GM19324 (cell line): ENCODE measurements at regions not wholly inside any gene's neighbourhood (a gene's known extent, or its start where the extent isn't known, plus 50 kb on each side); places are given as distances from the start of the nearest gene placed in this dataset.

Source experiments
- ATAC-seq: cut with Tn5 transposase; IDR thresholded peaks from one replicate; pipeline ENCODE4 v1.9.1; 2021; ENCODE audit warnings: mild to moderate bottlenecking, moderate library complexity; ENCODE audit not compliant: unreplicated experiment, low FRiP score

DNA sequence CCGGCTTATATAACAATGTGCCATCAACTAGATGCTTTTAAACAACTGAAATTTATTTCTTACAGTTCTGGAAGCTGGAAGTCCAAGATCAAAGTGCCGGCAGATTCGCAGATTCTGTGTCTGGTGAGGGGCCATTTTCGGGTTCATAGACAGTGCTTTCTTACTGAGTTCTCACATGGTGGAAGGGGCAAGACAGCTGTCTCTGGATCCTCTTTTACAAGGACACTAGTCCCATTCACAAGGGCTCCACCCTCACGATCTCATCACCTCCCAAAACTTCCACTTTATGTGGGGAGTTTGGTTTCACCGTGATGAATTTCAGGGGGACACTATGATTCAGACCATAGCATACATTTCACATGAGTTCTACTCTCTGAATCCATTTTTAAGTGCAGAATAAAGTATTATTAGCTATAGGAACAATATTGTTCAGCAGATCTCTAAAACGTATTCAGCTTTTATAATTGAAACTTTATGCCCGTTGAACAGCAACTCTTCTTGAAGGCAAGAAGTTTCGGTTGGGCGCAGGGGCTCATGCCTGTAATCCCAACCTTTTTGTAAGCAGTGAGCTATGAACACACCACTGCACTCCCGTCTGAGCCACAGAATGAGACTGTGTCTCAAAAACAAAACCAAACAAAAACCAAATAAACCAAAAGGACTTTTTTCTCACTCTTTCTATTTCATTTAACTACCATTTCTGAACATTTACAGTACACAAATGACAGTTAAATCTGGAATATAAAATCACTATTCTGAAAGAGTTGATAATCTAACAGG is 502.8 kb downstream of the CMPK2 start:
- no peak for ATAC-seq

DNA sequence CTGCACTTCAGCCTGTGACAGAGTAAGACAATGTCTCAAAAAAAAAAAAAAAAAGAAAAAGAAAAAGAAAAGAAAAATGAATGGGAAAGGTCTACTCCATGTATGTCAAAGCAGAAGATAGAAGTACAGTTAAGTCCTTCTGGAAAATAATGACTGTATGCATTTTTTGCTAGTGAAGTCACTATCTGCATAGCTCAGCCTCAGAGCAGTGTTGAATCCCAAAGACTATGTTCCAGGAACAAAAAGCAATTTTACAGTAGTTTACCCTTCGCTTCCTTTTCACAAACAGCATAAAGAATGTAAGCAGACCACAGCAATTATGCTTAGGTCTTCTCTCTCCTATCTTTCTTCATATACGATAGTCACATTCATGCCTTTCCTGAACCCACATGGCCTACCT is 497.4 kb downstream of the CMPK2 start:
- ATAC-seq: no peak

DNA sequence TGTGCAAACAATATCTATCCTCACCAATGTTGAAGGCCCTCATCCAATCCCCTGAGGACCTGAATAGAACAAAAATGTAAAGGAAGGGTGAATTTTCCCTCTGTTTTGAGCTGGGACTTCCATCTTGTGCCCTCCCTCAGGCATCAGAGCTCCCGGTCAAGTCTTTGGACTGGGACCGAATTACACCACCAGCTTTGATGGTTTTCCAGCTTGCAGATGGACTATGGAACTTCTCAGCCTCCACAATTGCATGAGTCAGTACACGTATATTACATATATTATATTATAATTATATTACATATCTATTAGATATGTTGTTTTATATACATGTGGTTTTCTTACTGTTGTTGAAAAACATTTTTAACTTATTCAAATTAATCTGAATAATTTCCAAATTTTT is 496.4 kb downstream of the CMPK2 start:
- no peak for ATAC-seq

DNA sequence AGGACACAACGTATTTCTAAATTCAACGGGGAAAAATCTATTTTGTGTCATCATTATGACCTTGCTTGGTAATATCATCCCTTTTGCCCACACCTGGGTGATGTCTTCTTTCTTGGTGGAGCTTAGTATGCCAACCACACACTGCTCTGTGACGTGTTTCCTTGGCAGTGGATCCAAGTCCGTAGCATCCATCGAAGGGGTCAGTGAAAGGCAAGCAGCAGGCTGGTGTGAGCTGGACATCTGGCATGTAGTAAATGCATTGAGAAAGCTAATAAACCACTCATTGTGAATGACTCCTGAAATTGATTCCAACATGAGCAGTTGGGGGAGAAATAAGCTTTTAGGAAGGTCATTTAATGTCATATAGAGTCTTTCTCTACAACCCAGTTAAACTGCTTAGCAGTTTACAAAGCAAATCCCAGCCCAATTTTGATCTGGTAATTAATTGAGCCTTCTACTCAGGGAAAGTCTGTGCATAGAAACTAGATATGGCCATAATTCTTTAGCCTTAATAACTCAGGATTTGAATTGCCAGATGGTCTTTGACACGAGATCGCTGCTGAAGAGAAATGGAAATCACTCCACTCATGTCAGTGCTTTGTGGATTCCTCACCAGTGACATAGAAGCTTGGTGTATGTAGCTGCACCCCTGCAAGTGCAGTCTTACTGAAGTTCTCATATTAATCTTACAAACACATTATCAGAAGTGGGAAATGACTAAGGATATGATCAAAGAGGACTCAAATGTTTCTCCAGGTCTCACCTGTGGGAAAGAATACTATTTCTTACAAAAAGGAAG is 494.8 kb downstream of the CMPK2 start:
- no peak for ATAC-seq

DNA sequence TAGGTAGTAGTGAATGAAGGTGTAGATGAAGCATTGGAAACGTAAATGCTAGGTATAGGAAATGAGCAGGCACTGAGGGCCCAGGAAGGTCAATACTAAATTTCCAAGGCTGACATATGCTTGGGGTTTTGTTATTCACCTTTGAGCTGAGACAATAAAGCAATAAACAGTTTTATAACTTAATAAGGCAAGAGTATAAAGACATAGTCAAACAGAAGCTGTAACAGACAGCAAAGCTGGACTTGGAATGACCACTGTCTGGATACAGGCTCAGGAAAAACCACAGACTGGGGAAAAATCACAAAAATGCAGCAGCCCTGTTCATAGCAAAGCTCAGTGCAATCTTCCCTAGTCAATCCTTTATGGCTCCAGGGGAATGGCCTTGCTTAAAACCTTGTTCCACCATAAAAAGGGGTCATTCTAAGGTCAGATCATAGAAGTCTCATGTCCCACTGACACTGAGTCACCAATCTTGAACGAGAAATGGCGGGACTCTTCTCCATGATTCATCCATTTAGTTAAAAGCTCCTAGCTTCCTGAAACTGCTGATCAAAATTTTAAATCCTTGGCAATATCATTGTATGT is 493.3 kb downstream of the CMPK2 start:
- ATAC-seq: no peak

DNA sequence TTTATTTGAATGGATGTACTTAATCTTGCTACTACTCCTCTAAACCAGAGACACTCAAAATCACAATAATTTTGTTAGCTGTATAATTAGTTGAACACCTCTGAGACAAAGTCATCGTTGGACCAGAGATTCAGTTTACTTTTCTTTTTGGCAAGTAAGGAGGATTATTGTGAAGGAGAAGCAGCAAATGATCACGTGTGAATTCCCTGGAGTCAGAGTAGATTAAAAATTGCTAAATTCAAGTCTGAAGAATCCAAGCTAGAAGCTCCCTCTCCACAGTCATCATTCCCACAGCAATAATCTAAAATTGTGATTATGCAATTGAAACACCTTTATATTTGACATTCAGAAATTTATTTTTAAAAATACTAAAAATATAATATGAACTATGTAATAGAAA is 484.4 kb downstream of the CMPK2 start:
- no peak for ATAC-seq

DNA sequence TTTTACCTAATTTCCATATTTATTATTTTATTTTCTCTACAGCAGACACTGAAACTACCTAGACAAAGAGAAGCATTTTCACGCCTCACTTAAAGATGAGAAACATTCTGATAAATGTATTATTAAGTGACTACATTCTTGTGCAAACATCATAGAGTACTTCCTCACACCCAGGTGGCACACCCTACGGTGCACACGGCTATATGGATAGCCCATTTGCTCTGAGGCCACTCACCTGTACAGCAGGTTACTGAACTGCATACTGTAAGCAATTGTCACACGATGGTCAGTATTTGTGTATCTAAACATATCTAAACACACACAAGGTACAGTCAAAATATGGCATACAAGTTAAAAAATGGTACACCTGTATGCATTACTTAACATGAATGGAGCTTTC is 481.4 kb downstream of the CMPK2 start:
- ATAC-seq: no peak

DNA sequence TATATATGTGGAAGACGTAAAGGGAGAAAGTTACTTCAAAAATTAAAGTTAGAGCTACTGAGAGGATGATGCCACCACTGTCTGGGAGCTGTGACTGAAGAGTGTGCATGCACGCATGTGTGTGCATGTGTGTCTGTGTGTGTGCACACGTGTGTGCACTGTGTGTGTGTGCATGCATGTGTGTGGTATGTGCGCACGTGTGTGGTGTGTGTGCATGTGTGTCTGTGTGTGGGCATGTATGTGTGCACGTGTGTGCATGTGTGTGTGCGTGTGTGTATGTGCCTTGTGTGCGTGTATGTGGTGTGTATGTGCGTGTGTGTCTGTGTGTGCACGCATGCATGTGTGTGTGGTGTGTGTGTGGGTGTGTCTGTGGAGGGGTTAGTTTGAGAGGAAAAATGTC is 473.4 kb downstream of the CMPK2 start:
- ATAC-seq: no peak

DNA sequence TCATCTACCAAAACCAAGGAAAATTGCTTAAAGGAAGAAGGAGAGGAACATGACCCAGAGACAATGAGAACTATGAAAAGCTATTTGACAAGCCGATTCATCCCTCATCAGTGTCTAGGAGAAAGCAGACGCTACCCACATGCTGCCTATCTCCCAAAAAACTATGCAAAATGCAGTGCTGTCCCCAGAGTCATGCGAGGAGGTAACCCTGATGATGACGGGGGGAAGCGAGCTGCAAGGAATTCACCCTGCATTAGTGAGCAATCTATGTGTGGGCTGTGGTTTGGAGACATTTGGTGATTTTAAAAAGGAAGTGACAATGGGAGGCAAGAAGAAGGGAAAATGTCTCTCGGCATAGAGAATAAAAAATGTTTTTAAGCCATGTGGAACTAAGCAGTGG is 472.7 kb downstream of the CMPK2 start:
- no peak for ATAC-seq

DNA sequence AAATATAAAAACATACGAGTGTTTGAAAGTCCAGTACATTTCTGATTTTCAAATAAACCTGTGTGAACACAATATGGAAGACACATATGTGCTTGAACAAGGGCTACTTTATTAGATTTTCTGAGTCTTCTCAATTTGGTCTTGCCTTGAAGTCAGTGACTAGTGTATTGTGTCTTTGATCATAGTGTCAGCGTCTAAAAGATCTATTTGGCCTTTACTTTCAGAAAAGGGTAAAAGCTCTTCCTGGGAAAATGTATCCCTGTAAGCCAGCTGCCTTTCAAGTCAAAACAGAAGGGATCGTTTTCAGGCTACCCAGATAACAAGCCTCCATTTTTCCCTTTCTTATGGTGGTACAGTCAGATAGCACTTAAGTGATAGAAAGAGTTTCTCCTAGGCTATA is 471.9 kb downstream of the CMPK2 start:
- ATAC-seq: no peak

DNA sequence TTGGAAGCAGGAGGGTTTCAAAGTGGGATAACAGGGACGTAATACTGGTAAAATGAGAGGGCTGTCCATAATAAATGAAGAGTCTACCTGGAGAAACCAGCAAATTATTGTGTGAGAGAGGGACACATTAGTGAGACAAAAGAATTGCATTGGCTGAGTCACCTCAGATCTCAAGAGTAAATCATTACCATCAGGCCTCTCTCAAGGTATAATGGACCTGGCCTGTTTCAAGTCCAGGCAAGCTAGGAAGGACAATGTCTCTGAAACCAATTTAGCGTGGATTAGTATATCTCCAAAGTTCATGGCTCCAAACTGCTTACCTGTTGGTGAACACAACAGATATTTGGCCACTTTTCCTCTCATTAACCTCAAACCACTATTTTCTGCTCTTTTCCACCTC is 471.4 kb downstream of the CMPK2 start:
- no peak for ATAC-seq

DNA sequence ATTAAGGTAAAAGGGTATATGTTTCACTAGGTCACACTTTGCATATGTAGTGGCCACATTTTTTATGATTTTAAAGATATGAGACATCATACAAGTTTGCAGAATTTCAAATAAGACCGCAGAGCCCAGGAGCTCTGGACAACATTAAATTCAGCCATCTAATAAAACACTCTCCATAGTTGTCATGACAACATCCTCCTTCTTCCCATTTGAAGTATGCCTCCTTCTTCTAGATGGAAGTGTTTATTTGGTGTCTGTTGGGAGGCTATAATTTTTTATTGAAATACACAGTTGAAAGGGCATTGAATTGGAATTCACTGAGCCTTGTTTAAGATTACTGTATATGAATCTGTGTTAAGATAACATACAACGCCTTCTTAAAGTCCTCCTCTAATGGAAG is 467.3 kb downstream of the CMPK2 start:
- ATAC-seq: no peak

DNA sequence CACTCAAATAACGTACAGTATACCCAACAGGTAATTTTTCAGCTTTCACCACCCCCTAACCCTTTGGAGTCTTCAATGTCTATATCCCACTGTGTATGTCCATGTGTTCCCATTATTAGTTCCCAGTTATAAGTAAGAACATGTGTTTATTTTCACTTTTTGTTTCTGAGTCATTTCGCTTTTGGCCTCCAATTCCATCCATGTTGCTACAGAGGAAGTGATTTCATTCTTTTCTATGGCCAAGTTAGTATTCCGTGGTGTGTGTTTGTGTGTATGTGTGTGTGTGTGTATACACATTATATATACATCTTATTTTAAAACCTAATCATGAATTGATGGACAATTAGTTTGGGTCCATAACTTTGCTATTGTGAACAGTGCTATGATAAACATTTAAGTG is 464.4 kb downstream of the CMPK2 start:
- no peak for ATAC-seq

DNA sequence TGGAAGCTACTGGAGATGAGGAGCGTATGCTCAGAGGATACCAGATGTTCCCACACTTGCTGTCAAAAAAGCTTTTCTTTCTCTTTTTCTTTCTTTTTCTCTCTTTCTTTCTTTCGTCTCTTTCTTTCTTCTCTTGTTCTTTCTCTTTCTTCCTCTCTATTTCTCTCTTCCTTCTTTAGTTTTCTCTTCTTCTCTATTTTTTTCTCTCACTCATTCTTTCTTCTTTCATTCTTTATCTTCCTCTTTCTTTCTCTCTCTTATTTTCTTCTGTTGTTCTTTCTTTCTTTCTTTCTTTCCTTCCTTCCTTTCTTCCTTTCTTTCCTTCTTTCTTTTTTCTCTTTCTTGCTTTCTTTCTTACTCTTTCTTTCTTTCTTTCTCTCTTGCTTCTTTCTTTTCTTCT is 457.6 kb downstream of the CMPK2 start:
- ATAC-seq: no peak

DNA sequence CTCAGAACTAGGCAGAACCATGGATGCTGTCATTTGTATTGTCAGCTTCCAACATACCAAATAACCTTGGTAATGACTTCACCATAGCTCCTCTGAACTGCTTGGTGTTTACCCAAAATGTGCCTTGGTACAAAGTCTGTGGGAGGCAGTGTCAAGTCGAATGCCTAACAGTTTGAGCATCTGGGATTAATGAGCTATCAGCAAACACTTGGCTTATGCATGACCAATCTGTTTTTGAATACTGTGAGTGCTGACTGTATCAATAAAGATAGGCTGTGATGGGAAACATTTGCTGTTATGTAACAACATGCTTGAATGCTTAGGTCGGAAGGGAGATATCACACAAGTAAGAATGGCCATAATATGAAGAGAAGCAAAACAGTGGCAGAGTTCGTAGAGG is 455.4 kb downstream of the CMPK2 start:
- ATAC-seq: no peak

DNA sequence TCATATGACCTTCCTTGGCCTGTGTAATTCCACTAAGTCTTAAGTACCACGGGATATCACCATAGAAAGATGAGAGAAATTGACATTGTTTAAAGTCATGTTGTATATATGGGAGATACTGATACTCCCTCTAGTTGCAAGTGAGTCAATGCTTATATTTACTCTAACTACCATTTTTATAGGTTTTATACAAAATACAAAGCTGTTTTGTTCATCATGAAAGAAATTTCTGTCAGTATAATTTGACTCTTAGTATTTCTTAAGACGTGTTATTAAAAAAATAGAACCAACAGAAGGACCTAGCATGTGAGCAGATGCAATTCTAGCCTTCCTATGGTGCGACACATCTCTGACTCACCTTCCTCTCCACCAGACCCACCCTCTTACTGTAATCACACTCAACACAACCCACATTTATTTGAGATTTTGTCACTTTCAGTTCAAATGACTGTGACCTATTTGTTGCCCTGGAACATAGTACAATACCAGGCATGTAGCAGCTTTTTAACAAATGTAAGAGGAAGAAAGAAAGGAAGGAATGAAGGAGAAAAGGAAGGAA is 453.1 kb downstream of the CMPK2 start:
- ATAC-seq: no peak

DNA sequence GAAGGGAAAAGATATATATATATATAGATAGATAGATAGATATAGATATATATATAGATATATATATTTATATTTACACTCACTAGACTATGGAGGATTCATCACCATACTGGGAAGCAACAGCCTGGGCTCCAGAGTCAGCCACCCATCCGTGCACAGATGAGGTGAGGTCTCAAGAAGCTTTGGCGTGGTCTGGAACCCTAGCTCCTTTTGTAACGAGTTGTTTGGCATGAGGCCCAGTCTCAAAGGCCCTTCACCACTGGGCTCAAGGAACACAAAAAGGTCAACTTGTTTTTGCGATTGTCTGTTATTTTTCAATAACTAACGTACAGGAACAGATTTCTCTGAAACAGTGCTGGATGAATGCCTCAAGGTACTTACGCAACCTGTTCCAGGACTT is 448.7 kb downstream of the CMPK2 start:
- no peak for ATAC-seq

DNA sequence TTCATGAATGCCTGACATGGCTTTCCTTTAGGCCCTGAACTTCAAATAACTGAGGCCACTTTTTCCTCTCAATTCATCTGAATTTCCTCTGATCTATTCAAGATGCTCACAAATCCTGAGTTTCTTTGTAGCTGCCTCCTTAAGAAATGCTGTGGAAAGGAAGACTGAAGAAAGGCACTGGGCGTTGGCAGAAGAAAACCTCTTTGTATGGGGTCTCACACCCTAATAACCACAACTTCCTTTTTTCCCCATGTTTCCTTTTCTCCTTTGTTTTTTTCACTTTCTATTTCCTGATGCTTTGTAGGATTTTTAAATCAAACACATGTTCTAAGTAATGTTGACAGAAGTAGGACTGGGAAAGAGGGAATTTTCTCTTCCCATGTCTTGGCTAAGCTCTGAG is 447.4 kb downstream of the CMPK2 start:
- ATAC-seq: no peak

DNA sequence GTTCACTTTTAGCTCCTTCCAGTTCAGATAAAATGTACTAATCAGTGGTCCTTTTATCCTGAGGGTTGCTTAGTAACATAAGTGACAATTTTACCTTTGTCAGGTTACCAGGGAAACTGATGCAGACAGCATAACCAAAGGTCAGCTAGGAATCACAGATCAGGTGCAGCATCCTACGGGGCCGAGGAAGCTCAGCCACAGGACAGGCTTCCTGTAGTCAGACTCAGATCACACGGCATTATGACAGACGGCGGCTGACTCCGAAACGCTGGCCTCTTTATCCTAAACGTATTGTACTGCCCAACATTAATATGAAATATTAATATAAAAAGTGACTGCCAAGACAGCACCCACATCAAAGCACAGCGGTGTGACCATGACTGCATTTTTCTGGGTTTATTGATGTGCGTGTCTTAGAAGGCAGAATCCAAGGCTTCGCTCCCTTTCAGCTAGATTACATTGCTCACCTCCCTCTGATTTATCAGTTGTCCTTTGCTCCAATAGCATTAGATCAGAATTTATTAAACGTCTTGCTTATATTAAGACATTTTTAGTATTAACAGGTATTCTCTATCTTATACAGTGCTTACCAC is 444.5 kb downstream of the CMPK2 start:
- ATAC-seq: no peak

DNA sequence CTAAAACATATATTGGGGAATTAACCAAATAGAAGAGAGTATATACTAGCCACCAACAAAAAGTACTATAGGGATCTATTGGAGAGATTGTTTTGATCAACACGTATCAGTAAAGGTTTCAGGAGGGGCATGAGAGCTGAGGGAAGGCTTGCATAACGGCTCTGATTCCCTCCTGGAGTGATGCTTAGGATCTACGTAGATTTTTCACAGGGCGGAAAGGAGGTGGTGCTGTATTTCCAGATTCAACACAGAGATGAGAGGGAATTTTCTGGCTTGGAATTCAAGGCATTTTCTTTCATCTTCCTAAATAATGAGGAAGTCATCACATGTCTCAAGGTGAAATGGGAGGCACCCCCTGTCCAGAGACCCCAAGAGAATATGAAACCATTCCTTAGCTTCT is 443.8 kb downstream of the CMPK2 start:
- ATAC-seq: no peak

DNA sequence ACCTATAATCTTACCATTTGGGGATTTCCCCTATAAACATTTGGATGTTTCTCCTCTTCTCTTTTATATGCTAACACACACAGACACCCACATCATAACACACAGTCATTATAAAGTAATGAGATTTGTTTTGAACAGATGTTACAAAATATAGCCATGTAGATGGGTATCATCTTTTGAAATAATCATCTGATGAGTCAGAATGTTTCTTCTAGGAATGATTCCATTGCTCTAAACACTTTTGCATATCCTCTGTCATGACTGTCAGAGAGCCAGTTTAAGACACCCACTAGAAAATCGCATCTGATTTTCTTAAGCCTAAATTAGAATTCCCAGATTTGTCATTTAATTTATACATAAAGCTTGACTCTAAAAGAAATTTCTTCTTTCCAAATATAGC is 442.6 kb downstream of the CMPK2 start:
- ATAC-seq: no peak
